HL-60 (cell line): ENCODE measurements at regions not wholly inside any gene's neighbourhood (a gene's known extent, or its start where the extent isn't known, plus 50 kb on each side); places are given as distances from the start of the nearest gene placed in this dataset.

Source experiments
- GABPA ChIP-seq: IDR thresholded peaks from 2 replicates; pipeline ENCODE4 v1.6.1; 2012; ENCODE audit warnings: low read depth
- POLR2AphosphoS5 ChIP-seq: IDR thresholded peaks from 2 replicates; pipeline ENCODE4 v1.6.1; 2012; ENCODE audit warnings: low read depth
- TF ChIP-seq, protein P1 (sequence below): IDR thresholded peaks from one replicate; pipeline ENCODE4 v1.5.1; 2011; ENCODE audit warnings: low read length, control low read depth, inconsistent platforms; ENCODE audit not compliant: insufficient read depth

DNA sequence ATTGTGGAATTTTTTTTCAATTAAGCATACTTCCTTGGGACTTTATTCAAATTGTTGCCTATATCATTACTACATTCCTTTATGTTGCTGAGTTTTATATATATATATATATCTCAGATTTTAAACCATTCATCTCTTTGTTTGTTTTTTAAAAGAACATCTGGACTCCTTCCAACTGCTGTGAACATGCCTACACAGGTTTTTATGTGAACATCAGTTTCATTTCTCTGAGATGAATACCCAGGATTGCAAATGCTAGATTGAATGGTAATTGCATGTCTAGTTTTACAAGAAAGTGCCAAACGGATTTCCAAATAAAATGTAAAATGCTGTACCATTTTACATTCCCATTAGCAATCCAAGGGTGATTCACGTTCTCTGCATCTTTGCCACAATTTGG is 1289.3 kb downstream of the HACE1 start:
- TF ChIP-seq, protein P1, sequence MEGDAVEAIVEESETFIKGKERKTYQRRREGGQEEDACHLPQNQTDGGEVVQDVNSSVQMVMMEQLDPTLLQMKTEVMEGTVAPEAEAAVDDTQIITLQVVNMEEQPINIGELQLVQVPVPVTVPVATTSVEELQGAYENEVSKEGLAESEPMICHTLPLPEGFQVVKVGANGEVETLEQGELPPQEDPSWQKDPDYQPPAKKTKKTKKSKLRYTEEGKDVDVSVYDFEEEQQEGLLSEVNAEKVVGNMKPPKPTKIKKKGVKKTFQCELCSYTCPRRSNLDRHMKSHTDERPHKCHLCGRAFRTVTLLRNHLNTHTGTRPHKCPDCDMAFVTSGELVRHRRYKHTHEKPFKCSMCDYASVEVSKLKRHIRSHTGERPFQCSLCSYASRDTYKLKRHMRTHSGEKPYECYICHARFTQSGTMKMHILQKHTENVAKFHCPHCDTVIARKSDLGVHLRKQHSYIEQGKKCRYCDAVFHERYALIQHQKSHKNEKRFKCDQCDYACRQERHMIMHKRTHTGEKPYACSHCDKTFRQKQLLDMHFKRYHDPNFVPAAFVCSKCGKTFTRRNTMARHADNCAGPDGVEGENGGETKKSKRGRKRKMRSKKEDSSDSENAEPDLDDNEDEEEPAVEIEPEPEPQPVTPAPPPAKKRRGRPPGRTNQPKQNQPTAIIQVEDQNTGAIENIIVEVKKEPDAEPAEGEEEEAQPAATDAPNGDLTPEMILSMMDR, result no peak
- TF ChIP-seq POLR2AphosphoS5 (no peak), GABPA (no peak)
